ENCODE measurements at regions not wholly inside any gene's neighbourhood (a gene's known extent, or its start where the extent isn't known, plus 50 kb on each side); places are given as distances from the start of the nearest gene placed in this dataset.
"Not testable (repeated sequence)": the region's sequence is repeated elsewhere in the genome, so short reads cannot be mapped to it uniquely, and the experiment has no call there.

DNA sequence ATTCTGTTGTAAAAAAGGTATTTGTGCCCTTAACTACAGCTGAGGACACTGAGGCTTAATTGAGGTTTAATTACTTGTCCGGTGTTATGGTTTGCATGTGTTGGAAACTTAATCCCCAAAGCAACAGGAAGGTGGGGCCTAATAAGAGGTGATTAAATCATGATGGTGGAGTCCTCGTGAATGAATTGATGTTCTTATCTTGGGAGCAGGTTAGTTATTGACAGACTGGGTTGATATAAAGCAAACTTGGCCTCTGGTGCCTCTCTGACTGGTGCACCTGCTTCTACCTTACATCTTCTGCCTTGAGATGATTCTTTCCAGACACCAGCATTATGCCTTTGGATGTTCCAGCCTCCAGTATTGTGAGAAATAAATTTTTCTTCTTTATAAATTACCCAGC, 306.5 kb upstream of the HS3ST5 start:
- H3K4me3 Mint-ChIP-seq = no peak overlapping the region
- H3K4me1 Mint-ChIP-seq = no peaks in the 10 kb centered on the region
- H3K36me3 Mint-ChIP-seq (ENCODE audit: low read depth) = no peaks in the 10 kb centered on the region
- ATAC-seq (ENCODE audit: low read depth) (no peak), DNase-seq (no peak)
- TF ChIP-seq, protein P1, sequence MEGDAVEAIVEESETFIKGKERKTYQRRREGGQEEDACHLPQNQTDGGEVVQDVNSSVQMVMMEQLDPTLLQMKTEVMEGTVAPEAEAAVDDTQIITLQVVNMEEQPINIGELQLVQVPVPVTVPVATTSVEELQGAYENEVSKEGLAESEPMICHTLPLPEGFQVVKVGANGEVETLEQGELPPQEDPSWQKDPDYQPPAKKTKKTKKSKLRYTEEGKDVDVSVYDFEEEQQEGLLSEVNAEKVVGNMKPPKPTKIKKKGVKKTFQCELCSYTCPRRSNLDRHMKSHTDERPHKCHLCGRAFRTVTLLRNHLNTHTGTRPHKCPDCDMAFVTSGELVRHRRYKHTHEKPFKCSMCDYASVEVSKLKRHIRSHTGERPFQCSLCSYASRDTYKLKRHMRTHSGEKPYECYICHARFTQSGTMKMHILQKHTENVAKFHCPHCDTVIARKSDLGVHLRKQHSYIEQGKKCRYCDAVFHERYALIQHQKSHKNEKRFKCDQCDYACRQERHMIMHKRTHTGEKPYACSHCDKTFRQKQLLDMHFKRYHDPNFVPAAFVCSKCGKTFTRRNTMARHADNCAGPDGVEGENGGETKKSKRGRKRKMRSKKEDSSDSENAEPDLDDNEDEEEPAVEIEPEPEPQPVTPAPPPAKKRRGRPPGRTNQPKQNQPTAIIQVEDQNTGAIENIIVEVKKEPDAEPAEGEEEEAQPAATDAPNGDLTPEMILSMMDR (IDR thresholded peaks at IDR 0.05) = no peak
- peaks cover 3% of the 10 kb centered on the region for H3K9me3 Mint-ChIP-seq
- intact Hi-C loops (cut with micrococcal nuclease) = no loop called here
- ChIA-PET POLR2A (no interaction called here), CTCF (no interaction called here)
- H3K27me3 Mint-ChIP-seq = no peaks in the 10 kb centered on the region
- no peak overlapping the region for H3K27ac Mint-ChIP-seq

DNA sequence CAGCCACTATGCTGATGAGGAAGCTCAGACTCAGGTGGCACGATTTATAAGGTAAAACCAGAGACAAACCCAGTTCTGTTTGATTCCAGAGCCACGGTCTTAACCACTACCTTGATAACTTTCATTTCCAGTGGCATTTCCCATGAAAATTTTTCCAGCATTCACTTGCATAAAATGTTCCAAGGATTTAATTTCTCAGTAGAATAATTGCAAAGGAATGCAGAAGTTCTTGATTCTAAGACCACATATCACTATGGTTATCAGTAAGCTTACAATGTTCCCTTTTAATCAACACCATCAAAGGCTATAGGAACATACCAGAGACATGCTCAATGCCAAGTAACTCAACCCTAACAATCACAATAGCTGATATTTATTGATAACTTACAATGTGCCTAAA, 306.0 kb upstream of the HS3ST5 start:
- no peak overlapping the region for H3K4me3 Mint-ChIP-seq

DNA sequence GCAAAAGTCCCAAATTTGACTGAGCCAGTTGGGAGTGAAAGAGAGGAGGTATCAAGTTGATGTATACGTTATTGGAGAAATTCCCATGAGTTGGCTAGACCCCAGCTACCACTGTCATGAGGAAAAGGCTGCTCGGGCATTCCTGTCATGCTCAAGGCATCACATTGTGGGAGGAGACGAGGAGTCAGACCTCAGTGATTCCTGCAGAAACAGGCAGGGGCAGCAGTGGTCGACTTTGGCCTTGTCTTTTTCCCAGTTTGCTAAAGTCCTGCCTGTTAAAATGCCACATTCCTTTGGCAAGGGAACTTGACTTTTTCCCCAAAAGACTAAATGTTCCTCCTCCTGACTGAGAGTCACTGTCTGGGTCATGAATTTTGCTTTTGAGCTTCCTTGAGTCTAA, 295.5 kb upstream of the HS3ST5 start:
- POLR2A ChIA-PET = no interaction called here
- CTCF ChIA-PET = no interaction called here
- TF ChIP-seq, protein P1 (IDR thresholded peaks at IDR 0.05) = no peak

More for the DNA sequence above, 306.0 kb upstream of the HS3ST5 start:
- H3K27me3 Mint-ChIP-seq = no peaks in the 10 kb centered on the region
- TF ChIP-seq, protein P1 (IDR thresholded peaks at IDR 0.05) = no peak
- no peak overlapping the region for H3K27ac Mint-ChIP-seq
- DNase-seq = no peak
- peaks cover 3% of the 10 kb centered on the region for H3K9me3 Mint-ChIP-seq
- intact Hi-C loops (cut with micrococcal nuclease) = no loop called here
- ATAC-seq (ENCODE audit: low read depth) = no peak
- ChIA-PET CTCF (no interaction called here), POLR2A (no interaction called here)
- no peaks in the 10 kb centered on the region for H3K4me1 Mint-ChIP-seq
- H3K36me3 Mint-ChIP-seq (ENCODE audit: low read depth) = no peaks in the 10 kb centered on the region

DNA sequence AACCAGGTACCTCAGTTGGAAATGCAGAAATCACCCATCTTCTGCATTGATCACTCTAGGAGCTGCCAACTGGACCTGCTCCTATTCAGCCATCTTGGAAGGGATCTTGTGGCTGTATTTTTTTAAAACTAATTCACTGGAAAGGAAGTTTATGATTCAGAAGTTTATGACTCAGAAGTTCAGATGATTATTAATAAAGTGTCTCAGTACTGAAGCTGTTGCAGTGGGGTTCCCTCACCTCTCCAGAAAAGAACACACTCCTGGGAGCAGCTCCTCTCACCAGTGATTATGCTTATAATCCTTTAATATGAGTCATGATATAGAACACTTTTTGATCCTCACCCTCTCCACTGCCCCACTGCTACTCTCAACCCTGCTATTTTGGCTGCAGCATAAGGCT, 291.2 kb upstream of the HS3ST5 start:
- POLR2A ChIA-PET = no interaction called here
- intact Hi-C loops (cut with micrococcal nuclease) = no loop called here

More for the DNA sequence above, 295.5 kb upstream of the HS3ST5 start:
- H3K36me3 Mint-ChIP-seq (ENCODE audit: low read depth) = no peaks in the 10 kb centered on the region
- intact Hi-C loops (cut with micrococcal nuclease) = no loop called here
- DNase-seq = no peak
- no peak overlapping the region for H3K27ac Mint-ChIP-seq
- peaks cover 3% of the 10 kb centered on the region for H3K9me3 Mint-ChIP-seq
- H3K27me3 Mint-ChIP-seq = no peaks in the 10 kb centered on the region
- no peak for ATAC-seq (ENCODE audit: low read depth)
- H3K4me1 Mint-ChIP-seq = no peaks in the 10 kb centered on the region
- H3K4me3 Mint-ChIP-seq = no peak overlapping the region

DNA sequence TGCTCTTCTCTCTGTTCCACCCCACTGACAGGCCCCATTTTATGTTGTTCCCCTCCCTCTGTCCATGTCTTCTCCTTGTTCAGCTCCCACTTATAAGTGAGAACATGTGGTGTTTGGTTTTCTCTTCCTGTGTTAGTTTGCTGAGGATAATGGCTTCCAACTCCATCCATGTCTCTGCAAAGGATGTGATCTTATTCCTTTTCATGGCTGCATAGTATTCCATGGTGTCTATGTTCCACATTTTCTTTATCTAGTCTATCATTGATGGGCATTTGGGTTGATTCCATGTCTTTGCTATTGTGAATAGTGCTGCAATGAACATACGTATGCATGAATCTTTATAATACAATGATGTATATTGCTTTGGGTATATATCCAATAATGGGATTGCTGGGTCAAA, 283.4 kb upstream of the HS3ST5 start:
- H3K4me1 Mint-ChIP-seq; H3K9me3 Mint-ChIP-seq; CTCF ChIA-PET; H3K36me3 Mint-ChIP-seq (ENCODE audit: low read depth); intact Hi-C loops (cut with micrococcal nuclease); DNase-seq; ATAC-seq (ENCODE audit: low read depth); H3K27ac Mint-ChIP-seq; H3K27me3 Mint-ChIP-seq; POLR2A ChIA-PET; H3K4me3 Mint-ChIP-seq: not testable (repeated sequence)

More for the DNA sequence above, 291.2 kb upstream of the HS3ST5 start:
- no peaks in the 10 kb centered on the region for H3K36me3 Mint-ChIP-seq (ENCODE audit: low read depth)
- H3K27ac Mint-ChIP-seq = no peak overlapping the region
- no peaks in the 10 kb centered on the region for H3K9me3 Mint-ChIP-seq
- H3K4me1 Mint-ChIP-seq = no peaks in the 10 kb centered on the region
- no peaks in the 10 kb centered on the region for H3K27me3 Mint-ChIP-seq
- DNase-seq (no peak), ATAC-seq (ENCODE audit: low read depth) (no peak)
- no peak overlapping the region for H3K4me3 Mint-ChIP-seq
- TF ChIP-seq, protein P1 (IDR thresholded peaks at IDR 0.05) = no peak
- CTCF ChIA-PET = no interaction called here

DNA sequence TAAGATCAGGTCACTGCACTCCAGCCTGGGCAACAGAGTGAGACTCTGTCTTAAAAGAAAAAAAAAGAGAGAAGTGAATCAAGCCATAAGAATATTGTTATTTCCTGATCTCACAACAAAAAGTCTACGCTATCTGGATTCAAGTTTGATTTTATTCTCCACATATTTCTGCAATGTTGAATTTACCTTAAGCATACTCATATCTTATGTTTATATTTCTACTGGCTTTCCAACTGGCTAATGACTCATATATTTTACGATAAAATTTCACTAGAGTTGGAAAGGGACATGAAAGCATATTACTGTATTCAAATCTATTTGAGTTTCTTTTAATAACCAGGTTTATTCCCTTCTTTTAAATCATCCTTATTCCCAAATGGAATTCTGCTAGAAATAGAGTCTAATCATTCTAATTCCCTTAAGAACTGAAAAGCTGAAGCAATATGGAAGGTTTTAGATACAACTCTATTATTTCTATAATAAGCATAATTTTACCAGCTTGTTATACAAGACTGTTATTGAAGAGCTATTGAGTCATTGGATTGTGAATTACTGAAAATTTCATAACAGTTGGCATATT, 276.9 kb upstream of the HS3ST5 start:
- ATAC-seq (ENCODE audit: low read depth) (no peak), DNase-seq (no peak)
- Mint-ChIP-seq H3K27me3 (no peaks in the 10 kb centered on the region), H3K27ac (no peak overlapping the region), H3K4me1 (no peaks in the 10 kb centered on the region), H3K4me3 (no peak overlapping the region), H3K9me3 (no peaks in the 10 kb centered on the region), H3K36me3 (ENCODE audit: low read depth) (no peaks in the 10 kb centered on the region)
- ChIA-PET CTCF (no interaction called here), POLR2A (no interaction called here)
- TF ChIP-seq, protein P1 (IDR thresholded peaks at IDR 0.05) = no peak
- intact Hi-C loops (cut with micrococcal nuclease) = no loop called here
